Tibial artery (tissue), 4 donors: ENCODE measurements at regions not wholly inside any gene's neighbourhood (a gene's known extent, or its start where the extent isn't known, plus 50 kb on each side); places are given as distances from the start of the nearest gene placed in this dataset.
A peak's percentile ranks its signal among the peaks of the same experiment; 100 is the strongest.

Experiments
- DNase-seq, 2 donors: peaks; one replicate each; pipeline ENCODE4 v3.0.0-alpha.2; 2019
- H3K27ac ChIP-seq, 2 donors: fragments of 200-600 bp; sonication (generic) in 1 of 2; 1 replicate in 1 of 2; 2 replicates in 1 of 2; pipeline ENCODE4 v1.5.1; 2018 to 2019; ENCODE audit warnings: mild to moderate bottlenecking in 1 of 2
- H3K27me3 ChIP-seq, 2 donors: fragments of 200-600 bp; sonication (generic) in 1 of 2; one replicate each; pipeline versions ENCODE4 v1.5.1 to v1.6.0; 2016 to 2019
- H3K36me3 ChIP-seq, 3 donors: fragments of 200-600 bp; sonication (generic) in 2 of 3; one replicate each; pipeline ENCODE4 v1.5.1; 2016 to 2019; ENCODE audit warnings: mild to moderate bottlenecking in 2 of 3
- H3K4me1 ChIP-seq, 4 donors: fragments of 200-600 bp; sonication (generic) in 2 of 4; 1 replicate in 3 of 4; 2 replicates in 1 of 4; pipeline ENCODE4 v1.5.1; 2016 to 2019
- H3K4me3 ChIP-seq, 2 donors: fragments of 200-600 bp; sonication (generic) in 1 of 2; 1 replicate in 1 of 2; 2 replicates in 1 of 2; pipeline ENCODE4 v1.5.1; 2018 to 2019; ENCODE audit warnings: mild to moderate bottlenecking in 2 of 2
- H3K9me3 ChIP-seq, 3 donors: fragments of 200-600 bp; sonication (generic) in 1 of 3; one replicate each; pipeline ENCODE4 v1.5.1; 2016 to 2019
- intact Hi-C: fragments of 100-400 bp; cut with DNase I; formaldehyde crosslinking; loops from one replicate; pipeline ENCODE4 v1.15.0; 2023; ENCODE audit warnings: low total_unique reads
- TF ChIP-seq, protein P1 (sequence below), 2 experiments: fragments of 200-600 bp in 1 of 2; fragments of 450-650 bp in 1 of 2; IDR thresholded peaks; one replicate each; pipeline ENCODE4 v1.5.1; 2017 to 2019; ENCODE audit warnings: antibody characterized with exemption in 2 of 2, mild to moderate bottlenecking in 1 of 2, moderate library complexity in 1 of 2

DNA sequence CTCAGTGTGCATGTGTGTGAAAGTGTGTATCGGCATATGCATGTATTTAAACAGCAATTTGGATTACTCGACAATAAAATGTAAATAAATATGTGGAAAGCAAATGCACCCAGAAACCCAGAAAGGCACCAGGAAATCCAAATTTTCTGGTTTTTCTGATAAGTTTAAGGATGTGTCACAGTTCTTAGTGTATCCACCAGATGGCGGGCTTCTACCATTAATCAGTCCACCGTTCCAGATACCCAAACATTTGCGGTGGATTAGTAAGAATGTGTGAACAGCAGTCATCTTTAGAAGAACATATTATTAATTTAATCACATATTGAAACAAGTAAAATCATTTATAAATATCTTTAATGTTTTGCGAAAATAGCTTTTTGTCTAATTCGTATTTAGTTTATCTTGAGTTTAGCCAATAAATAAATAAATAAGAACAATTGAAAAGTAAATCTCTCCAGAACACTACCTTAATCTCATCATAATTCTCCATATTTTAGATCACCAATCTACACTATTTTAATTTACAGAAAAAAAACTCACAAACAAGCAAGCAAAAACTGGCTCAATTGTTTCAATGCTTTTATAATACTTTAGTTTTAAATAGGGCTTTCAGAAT is 298.9 kb downstream of the DSEL start:
- intact Hi-C loops = loop anchor here (2.0 to 5.0 kb wide), 2 partner anchors 1405 to 1443 kb away; no protein-coding TSS in a partner anchor
- TF ChIP-seq, protein P1, sequence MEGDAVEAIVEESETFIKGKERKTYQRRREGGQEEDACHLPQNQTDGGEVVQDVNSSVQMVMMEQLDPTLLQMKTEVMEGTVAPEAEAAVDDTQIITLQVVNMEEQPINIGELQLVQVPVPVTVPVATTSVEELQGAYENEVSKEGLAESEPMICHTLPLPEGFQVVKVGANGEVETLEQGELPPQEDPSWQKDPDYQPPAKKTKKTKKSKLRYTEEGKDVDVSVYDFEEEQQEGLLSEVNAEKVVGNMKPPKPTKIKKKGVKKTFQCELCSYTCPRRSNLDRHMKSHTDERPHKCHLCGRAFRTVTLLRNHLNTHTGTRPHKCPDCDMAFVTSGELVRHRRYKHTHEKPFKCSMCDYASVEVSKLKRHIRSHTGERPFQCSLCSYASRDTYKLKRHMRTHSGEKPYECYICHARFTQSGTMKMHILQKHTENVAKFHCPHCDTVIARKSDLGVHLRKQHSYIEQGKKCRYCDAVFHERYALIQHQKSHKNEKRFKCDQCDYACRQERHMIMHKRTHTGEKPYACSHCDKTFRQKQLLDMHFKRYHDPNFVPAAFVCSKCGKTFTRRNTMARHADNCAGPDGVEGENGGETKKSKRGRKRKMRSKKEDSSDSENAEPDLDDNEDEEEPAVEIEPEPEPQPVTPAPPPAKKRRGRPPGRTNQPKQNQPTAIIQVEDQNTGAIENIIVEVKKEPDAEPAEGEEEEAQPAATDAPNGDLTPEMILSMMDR (IDR thresholded peaks at IDR 0.05) = peak; percentile 78 to 87
- H3K36me3 ChIP-seq = no peaks in the 10 kb centered on the region
- peak in 1 of 2 donors; percentile 46 for DNase-seq
- H3K27me3 ChIP-seq = no peaks in the 10 kb centered on the region
- H3K4me1 ChIP-seq = peaks cover 0 to 4% (median 0%) of the 10 kb centered on the region in 4 donors
- H3K4me3 ChIP-seq = no peak overlapping the region
- no peaks in the 10 kb centered on the region for H3K9me3 ChIP-seq
- H3K27ac ChIP-seq = no peak overlapping the region

DNA sequence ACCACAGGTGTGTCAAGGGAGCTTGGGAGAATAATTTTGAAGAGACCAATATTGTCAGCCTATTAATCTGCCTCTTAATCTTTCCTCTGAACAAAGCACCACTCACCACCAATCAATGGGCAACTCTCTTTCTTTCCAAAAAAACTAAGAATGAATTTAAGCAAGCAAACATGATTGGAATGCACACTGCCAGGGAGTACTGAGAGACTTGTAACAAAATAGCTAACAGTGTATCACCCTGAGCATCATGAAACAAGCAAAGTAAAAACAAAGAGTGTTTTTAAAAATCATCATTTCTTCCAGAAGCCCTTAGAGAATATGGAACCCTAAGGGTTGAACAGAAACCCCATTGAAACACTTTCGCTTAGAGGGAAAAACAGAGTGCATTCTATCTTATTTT is 299.7 kb downstream of the DSEL start:
- Histone ChIP-seq H3K4me3 (no peak overlapping the region), H3K36me3 (no peaks in the 10 kb centered on the region), H3K27ac (no peak overlapping the region), H3K27me3 (no peaks in the 10 kb centered on the region), H3K4me1 (peaks cover 0 to 4% (median 0%) of the 10 kb centered on the region in 4 donors), H3K9me3 (no peaks in the 10 kb centered on the region)
- DNase-seq = no peak
- TF ChIP-seq, protein P1 (IDR thresholded peaks at IDR 0.05) = no peak
- intact Hi-C loops = loop anchor here (2.0 to 5.0 kb wide), 2 partner anchors 1405 to 1444 kb away; no protein-coding TSS in a partner anchor

DNA sequence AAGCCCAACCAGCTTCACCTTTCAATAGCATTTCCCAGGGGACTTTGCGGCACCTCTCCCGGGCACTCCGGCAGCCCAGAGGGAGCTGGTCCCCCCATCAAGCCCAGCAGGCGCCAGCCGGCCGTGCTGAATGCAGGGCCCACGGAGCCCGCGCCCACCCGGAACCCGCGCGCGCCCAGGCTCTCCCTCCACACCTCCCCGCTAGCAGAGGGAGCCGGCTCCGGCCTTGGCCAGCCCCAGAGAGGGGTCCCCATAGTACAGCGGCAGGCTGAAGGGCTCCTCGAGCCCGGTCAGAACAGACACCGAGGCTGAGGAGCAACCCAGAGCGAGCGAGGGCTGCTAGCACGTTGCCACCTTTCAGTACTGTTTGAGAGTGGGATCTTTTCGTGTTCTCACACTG is 300.8 kb downstream of the DSEL start:
- intact Hi-C loops = loop anchor here (2.0 to 5.0 kb wide), 2 partner anchors 1407 to 1445 kb away; no protein-coding TSS in a partner anchor
- DNase-seq = no peak
- Histone ChIP-seq H3K27me3 (no peaks in the 10 kb centered on the region), H3K9me3 (no peaks in the 10 kb centered on the region), H3K4me1 (peaks cover 0 to 4% (median 0%) of the 10 kb centered on the region in 4 donors), H3K4me3 (no peak overlapping the region), H3K36me3 (no peaks in the 10 kb centered on the region), H3K27ac (no peak overlapping the region)
- TF ChIP-seq, protein P1 (IDR thresholded peaks at IDR 0.05) = no peak

DNA sequence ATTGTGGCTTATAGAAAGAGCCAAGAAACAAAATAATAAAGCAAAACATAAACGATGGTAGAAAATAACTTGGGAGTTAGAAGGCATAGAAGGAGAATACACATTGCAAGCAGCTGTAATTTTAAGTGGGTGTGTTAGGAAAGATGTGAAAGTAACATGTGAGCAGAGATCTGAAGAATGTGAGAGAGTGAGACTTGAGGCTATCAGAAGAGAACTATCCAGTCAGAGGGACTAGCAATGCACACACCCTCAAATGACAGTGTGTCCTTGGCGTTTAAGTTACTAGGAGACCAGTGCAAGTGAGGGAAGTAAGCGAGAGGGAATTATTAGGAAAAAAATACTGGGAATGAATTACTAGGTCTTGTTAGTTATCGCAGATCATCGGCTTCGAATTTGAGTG is 304.9 kb downstream of the DSEL start:
- Histone ChIP-seq H3K9me3 (no peaks in the 10 kb centered on the region), H3K27me3 (no peaks in the 10 kb centered on the region), H3K4me1 (no peaks in the 10 kb centered on the region), H3K36me3 (no peaks in the 10 kb centered on the region), H3K4me3 (no peak overlapping the region), H3K27ac (no peak overlapping the region)
- TF ChIP-seq, protein P1 (IDR thresholded peaks at IDR 0.05) = no peak
- no peak for DNase-seq
- intact Hi-C loops = loop anchor here (5.0 kb wide), 1 partner anchor 416 kb away; no protein-coding TSS in a partner anchor

DNA sequence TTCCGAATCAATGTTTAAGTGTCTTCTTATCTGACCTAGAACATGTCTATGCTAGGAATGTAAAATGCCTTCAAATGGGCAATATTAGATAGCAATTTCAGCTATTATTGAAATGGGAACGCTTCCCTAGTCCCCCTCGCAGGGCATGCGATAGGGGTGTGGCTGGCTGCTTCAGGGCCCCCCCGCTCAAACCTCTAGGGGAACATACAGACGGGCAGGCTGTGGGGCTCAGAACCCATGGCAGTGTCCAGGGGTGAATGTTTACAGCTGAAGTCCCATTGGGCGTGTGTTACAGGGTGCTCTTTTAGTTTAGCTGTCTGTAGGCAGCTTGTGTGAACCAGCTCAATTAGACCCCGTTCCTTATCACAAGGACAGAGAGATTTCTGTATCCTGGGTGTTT is 315.9 kb downstream of the DSEL start:
- no peaks in the 10 kb centered on the region for H3K4me1 ChIP-seq
- intact Hi-C loops = no loop called here

More for the DNA sequence above, 315.9 kb downstream of the DSEL start:
- no peak overlapping the region for H3K4me3 ChIP-seq
- TF ChIP-seq, protein P1 (IDR thresholded peaks at IDR 0.05) = no peak
- peaks cover 0 to 9% of the 10 kb centered on the region in 2 donors for H3K27me3 ChIP-seq
- DNase-seq = no peak
- no peak overlapping the region for H3K27ac ChIP-seq
- H3K36me3 ChIP-seq = no peaks in the 10 kb centered on the region
- no peaks in the 10 kb centered on the region for H3K9me3 ChIP-seq
